HS-27A (cell line): ENCODE measurements at regions not wholly inside any gene's neighbourhood (a gene's known extent, or its start where the extent isn't known, plus 50 kb on each side); places are given as distances from the start of the nearest gene placed in this dataset.
"Not testable (repeated sequence)": the region's sequence is repeated elsewhere in the genome, so short reads cannot be mapped to it uniquely, and the experiment has no call there.

ENCODE experiments used
- DNase-seq: peaks from one replicate; pipeline ENCODE4 v3.0.0-alpha.2; 2012; ENCODE audit warnings: low read depth, missing footprints

- no peak for DNase-seq
Observed at GRCh38 chr5:124872086-124872485, 125.6 kb upstream of the ZNF608 start.

- DNase-seq = no peak
Observed at GRCh38 chr5:124872615-124873014, 126.2 kb upstream of the ZNF608 start.

GRCh38 chr5:124873188-124873587, 126.7 kb upstream of the ZNF608 start:
- DNase-seq = no peak

- DNase-seq = no peak
Observed at GRCh38 chr5:124873713-124874112, 127.3 kb upstream of the ZNF608 start.

- DNase-seq = no peak
Observed at GRCh38 chr5:124876566-124876965, 130.1 kb upstream of the ZNF608 start.

- DNase-seq = no peak
Observed at GRCh38 chr5:124876983-124877382, 130.5 kb upstream of the ZNF608 start.

GRCh38 chr5:124877501-124878146, 131.2 kb upstream of the ZNF608 start:
- no peak for DNase-seq

GRCh38 chr5:124878583-124879342, 132.3 kb upstream of the ZNF608 start:
- no peak for DNase-seq

- DNase-seq = no peak
Observed at GRCh38 chr5:124880903-124881697, 134.7 kb upstream of the ZNF608 start.

GRCh38 chr5:124883681-124884080, 137.2 kb upstream of the ZNF608 start:
- DNase-seq = no peak

- no peak for DNase-seq
Observed at GRCh38 chr5:124884114-124884513, 137.7 kb upstream of the ZNF608 start.

- no peak for DNase-seq
Observed at GRCh38 chr5:124885490-124885889, 139.1 kb upstream of the ZNF608 start.

- DNase-seq = no peak
Observed at GRCh38 chr5:124887223-124887622, 140.8 kb upstream of the ZNF608 start.

- DNase-seq = no peak
Observed at GRCh38 chr5:124888050-124888506, 141.6 kb upstream of the ZNF608 start.

GRCh38 chr5:124888622-124889485, 142.4 kb upstream of the ZNF608 start:
- DNase-seq = no peak

- DNase-seq = no peak
Observed at GRCh38 chr5:124889486-124889825, 143.0 kb upstream of the ZNF608 start.

GRCh38 chr5:124889850-124890249, 143.4 kb upstream of the ZNF608 start:
- DNase-seq = no peak

- not testable (repeated sequence) for DNase-seq
Observed at GRCh38 chr5:124890442-124890841, 144.0 kb upstream of the ZNF608 start.

GRCh38 chr5:124891179-124891578, 144.7 kb upstream of the ZNF608 start:
- DNase-seq = no peak

- DNase-seq = no peak
Observed at GRCh38 chr5:124892185-124892848, 145.9 kb upstream of the ZNF608 start.

GRCh38 chr5:124894541-124894940, 148.1 kb upstream of the ZNF608 start:
- DNase-seq = no peak
